ENCODE measurements at regions not wholly inside any gene's neighbourhood (a gene's known extent, or its start where the extent isn't known, plus 50 kb on each side); places are given as distances from the start of the nearest gene placed in this dataset.

DNA sequence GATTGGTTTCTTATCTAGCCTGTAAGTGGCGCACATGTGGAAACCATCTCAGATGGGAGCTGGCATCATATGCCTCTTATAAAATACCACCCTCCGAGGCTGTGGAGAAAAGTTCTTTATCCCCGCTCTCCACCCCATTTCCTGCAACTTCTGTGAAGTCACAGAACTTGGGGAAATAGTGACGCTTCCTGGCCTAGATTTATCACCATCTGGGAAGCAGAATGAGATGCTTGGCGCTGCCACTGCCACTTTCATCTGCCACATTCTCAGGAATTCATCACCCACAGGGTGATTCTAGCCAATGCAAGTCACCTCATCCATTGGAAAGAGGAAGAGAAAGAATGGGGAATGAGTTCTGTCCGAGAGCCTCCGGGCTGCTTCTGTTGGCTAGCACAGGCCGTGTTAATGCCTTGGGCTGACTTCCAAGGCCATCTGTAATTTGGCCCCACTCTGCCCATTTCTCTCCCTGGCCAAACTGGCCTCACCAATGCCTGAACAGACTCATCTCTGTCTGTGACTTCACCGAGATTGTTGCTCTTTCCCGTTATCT lies 148.8 kb upstream of the SOX4 start:
- no peaks in the 10 kb centered on the region for H3K9me3 ChIP-seq (ENCODE audit: control insufficient read depth, insufficient read depth, low read depth, low read length)
- POLR2A ChIA-PET: no interaction called here
- TF ChIP-seq YY2 (tag by site-specific recombination; IDR thresholded peaks at IDR 0.05): no peak
- TF ChIP-seq ZNF138 (tag by site-specific recombination; IDR thresholded peaks at IDR 0.05; ENCODE audit: borderline replicate concordance): no peak
- TF ChIP-seq, protein P1, sequence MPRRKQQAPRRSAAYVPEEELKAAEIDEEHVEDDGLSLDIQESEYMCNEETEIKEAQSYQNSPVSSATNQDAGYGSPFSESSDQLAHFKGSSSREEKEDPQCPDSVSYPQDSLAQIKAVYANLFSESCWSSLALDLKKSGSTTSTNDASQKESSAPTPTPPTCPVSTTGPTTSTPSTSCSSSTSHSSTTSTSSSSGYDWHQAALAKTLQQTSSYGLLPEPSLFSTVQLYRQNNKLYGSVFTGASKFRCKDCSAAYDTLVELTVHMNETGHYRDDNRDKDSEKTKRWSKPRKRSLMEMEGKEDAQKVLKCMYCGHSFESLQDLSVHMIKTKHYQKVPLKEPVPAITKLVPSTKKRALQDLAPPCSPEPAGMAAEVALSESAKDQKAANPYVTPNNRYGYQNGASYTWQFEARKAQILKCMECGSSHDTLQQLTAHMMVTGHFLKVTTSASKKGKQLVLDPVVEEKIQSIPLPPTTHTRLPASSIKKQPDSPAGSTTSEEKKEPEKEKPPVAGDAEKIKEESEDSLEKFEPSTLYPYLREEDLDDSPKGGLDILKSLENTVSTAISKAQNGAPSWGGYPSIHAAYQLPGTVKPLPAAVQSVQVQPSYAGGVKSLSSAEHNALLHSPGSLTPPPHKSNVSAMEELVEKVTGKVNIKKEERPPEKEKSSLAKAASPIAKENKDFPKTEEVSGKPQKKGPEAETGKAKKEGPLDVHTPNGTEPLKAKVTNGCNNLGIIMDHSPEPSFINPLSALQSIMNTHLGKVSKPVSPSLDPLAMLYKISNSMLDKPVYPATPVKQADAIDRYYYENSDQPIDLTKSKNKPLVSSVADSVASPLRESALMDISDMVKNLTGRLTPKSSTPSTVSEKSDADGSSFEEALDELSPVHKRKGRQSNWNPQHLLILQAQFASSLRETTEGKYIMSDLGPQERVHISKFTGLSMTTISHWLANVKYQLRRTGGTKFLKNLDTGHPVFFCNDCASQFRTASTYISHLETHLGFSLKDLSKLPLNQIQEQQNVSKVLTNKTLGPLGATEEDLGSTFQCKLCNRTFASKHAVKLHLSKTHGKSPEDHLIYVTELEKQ (tag by site-specific recombination; IDR thresholded peaks at IDR 0.05; ENCODE audit: borderline replicate concordance): no peak
- TF ChIP-seq, protein P2, sequence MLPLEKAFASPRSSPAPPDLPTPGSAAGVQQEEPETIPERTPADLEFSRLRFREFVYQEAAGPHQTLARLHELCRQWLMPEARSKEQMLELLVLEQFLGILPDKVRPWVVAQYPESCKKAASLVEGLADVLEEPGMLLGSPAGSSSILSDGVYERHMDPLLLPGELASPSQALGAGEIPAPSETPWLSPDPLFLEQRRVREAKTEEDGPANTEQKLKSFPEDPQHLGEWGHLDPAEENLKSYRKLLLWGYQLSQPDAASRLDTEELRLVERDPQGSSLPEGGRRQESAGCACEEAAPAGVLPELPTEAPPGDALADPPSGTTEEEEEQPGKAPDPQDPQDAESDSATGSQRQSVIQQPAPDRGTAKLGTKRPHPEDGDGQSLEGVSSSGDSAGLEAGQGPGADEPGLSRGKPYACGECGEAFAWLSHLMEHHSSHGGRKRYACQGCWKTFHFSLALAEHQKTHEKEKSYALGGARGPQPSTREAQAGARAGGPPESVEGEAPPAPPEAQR (tag by site-specific recombination; IDR thresholded peaks at IDR 0.05): no peak
- no peak for TF ChIP-seq ZNF335 (tag by site-specific recombination; conservative IDR thresholded peaks at IDR 0.05)
- TF ChIP-seq ZNF510 (tag by site-specific recombination; IDR thresholded peaks at IDR 0.05; ENCODE audit: insufficient replicate concordance): no peak
- TF ChIP-seq, protein P3, sequence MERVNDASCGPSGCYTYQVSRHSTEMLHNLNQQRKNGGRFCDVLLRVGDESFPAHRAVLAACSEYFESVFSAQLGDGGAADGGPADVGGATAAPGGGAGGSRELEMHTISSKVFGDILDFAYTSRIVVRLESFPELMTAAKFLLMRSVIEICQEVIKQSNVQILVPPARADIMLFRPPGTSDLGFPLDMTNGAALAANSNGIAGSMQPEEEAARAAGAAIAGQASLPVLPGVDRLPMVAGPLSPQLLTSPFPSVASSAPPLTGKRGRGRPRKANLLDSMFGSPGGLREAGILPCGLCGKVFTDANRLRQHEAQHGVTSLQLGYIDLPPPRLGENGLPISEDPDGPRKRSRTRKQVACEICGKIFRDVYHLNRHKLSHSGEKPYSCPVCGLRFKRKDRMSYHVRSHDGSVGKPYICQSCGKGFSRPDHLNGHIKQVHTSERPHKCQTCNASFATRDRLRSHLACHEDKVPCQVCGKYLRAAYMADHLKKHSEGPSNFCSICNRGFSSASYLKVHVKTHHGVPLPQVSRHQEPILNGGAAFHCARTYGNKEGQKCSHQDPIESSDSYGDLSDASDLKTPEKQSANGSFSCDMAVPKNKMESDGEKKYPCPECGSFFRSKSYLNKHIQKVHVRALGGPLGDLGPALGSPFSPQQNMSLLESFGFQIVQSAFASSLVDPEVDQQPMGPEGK (tag by site-specific recombination; IDR thresholded peaks at IDR 0.05): no peak
- TF ChIP-seq, protein P4, sequence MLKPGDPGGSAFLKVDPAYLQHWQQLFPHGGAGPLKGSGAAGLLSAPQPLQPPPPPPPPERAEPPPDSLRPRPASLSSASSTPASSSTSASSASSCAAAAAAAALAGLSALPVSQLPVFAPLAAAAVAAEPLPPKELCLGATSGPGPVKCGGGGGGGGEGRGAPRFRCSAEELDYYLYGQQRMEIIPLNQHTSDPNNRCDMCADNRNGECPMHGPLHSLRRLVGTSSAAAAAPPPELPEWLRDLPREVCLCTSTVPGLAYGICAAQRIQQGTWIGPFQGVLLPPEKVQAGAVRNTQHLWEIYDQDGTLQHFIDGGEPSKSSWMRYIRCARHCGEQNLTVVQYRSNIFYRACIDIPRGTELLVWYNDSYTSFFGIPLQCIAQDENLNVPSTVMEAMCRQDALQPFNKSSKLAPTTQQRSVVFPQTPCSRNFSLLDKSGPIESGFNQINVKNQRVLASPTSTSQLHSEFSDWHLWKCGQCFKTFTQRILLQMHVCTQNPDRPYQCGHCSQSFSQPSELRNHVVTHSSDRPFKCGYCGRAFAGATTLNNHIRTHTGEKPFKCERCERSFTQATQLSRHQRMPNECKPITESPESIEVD (tag by site-specific recombination; IDR thresholded peaks at IDR 0.05): no peak
- TF ChIP-seq ZBTB7A (tag by site-specific recombination; IDR thresholded peaks at IDR 0.05; ENCODE audit: low read depth): no peak
- no peak for TF ChIP-seq ZNF654 (tag by site-specific recombination; IDR thresholded peaks at IDR 0.05; ENCODE audit: low read depth)
- TF ChIP-seq ZNF555 (tag by site-specific recombination; conservative IDR thresholded peaks at IDR 0.05): no peak
- no peak for TF ChIP-seq ZNF341 (tag by site-specific recombination; IDR thresholded peaks at IDR 0.05; ENCODE audit: low read depth)
- no peak for TF ChIP-seq ZNF843 (tag by site-specific recombination; IDR thresholded peaks at IDR 0.05)
- TF ChIP-seq ZFP3 (tag by site-specific recombination; IDR thresholded peaks at IDR 0.05; ENCODE audit: low read depth): no peak
- no peak for TF ChIP-seq ZNF777 (tag by site-specific recombination; IDR thresholded peaks at IDR 0.05; ENCODE audit: borderline replicate concordance)
- TF ChIP-seq, protein P5, sequence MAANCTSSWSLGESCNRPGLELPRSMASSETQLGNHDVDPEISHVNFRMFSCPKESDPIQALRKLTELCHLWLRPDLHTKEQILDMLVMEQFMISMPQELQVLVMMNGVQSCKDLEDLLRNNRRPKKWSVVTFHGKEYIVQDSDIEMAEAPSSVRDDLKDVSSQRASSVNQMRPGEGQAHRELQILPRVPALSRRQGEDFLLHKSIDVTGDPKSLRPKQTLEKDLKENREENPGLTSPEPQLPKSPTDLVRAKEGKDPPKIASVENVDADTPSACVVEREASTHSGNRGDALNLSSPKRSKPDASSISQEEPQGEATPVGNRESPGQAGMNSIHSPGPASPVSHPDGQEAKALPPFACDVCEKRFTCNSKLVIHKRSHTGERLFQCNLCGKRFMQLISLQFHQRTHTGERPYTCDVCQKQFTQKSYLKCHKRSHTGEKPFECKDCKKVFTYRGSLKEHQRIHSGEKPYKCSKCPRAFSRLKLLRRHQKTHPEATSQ (tag by site-specific recombination; IDR thresholded peaks at IDR 0.05): no peak
- no peak for TF ChIP-seq ZNF701 (tag by site-specific recombination; IDR thresholded peaks at IDR 0.05)
- no peak for TF ChIP-seq ZNF19 (tag by site-specific recombination; IDR thresholded peaks at IDR 0.05; ENCODE audit: low read depth)
- no peak for TF ChIP-seq MZF1 (tag by site-specific recombination; IDR thresholded peaks at IDR 0.05; ENCODE audit: borderline replicate concordance)
- TF ChIP-seq ZNF292 (tag by site-specific recombination; IDR thresholded peaks at IDR 0.05; ENCODE audit: borderline replicate concordance, low read depth): no peak
- CTCF ChIA-PET: no interaction called here
- H3K36me3 ChIP-seq (ENCODE audit: control insufficient read depth in 2 of 2, insufficient read depth in 1 of 2, low read length in 2 of 2): no peaks in the 10 kb centered on the region
- H3K4me3 ChIP-seq (ENCODE audit: low read depth, low read length): no peak overlapping the region
- H3K4me1 ChIP-seq (ENCODE audit: control insufficient read depth, insufficient read depth, low read length): no peaks in the 10 kb centered on the region
- H3K27ac ChIP-seq (ENCODE audit: extremely low read depth, low read depth, low read length): no peak overlapping the region
